Astrocyte (in vitro differentiated cells and primary cell): ENCODE measurements at regions not wholly inside any gene's neighbourhood (a gene's known extent, or its start where the extent isn't known, plus 50 kb on each side); places are given as distances from the start of the nearest gene placed in this dataset.

Experiments
- DNase-seq: peaks from one replicate; pipeline ENCODE4 v3.0.0-alpha.2; 2010; ENCODE audit warnings: low read depth
- FAIRE-seq: peaks from 2 replicates; lab custom pipeline; 2011; peaks lifted over from hg19 to GRCh38; lab: Jason Lieb, UNC
- H2AFZ ChIP-seq: 2 replicates; pipeline ENCODE4 v1.6.0; 2012; ENCODE audit warnings: low read depth, low read length, inconsistent platforms
- H3K27ac ChIP-seq: 2 replicates; pipeline ENCODE4 v1.5.1; 2011; ENCODE audit warnings: low read depth, low read length, inconsistent platforms
- H3K27me3 ChIP-seq: 2 replicates; pipeline ENCODE4 v1.6.0; 2011; ENCODE audit warnings: low read length, inconsistent platforms; ENCODE audit not compliant: insufficient read depth
- H3K36me3 ChIP-seq: 2 replicates; pipeline ENCODE4 v1.5.1; 2011; ENCODE audit warnings: low read length, inconsistent platforms; ENCODE audit not compliant: insufficient read depth
- H3K4me1 ChIP-seq: 2 replicates; pipeline ENCODE4 v1.5.1; 2011; ENCODE audit warnings: low read length, inconsistent platforms; ENCODE audit not compliant: insufficient read depth
- H3K4me2 ChIP-seq: 2 replicates; pipeline ENCODE4 v1.6.0; 2012; ENCODE audit warnings: low read length, inconsistent platforms
- H3K4me3 ChIP-seq: 2 replicates; pipeline ENCODE4 v1.5.1; 2011; ENCODE audit warnings: low read depth, mild to moderate bottlenecking, low read length, inconsistent platforms; ENCODE audit not compliant: insufficient read depth
- H3K79me2 ChIP-seq: 2 replicates; pipeline ENCODE4 v1.6.0; 2012; ENCODE audit warnings: mild to moderate bottlenecking, low read length, inconsistent platforms; ENCODE audit not compliant: insufficient read depth
- H3K9ac ChIP-seq: 2 replicates; pipeline ENCODE4 v1.6.0; 2012; ENCODE audit warnings: mild to moderate bottlenecking, low read length, inconsistent platforms
- H3K9me3 ChIP-seq: 2 replicates; pipeline ENCODE4 v1.5.1; 2012; ENCODE audit warnings: low read depth, mild to moderate bottlenecking, low read length, inconsistent platforms; ENCODE audit not compliant: insufficient read depth
- H4K20me1 ChIP-seq: 2 replicates; pipeline ENCODE4 v1.6.0; 2012; ENCODE audit warnings: low read length, inconsistent platforms; ENCODE audit not compliant: insufficient read depth
- H3K27ac Mint-ChIP-seq: one replicate; pipeline ENCODE4 v1.8.0; 2021; ENCODE audit warnings: mild to moderate bottlenecking, mixed read lengths; ENCODE audit not compliant: unreplicated experiment
- H3K27me3 Mint-ChIP-seq: one replicate; pipeline ENCODE4 v1.8.0; 2021; ENCODE audit warnings: low read depth, mixed read lengths; ENCODE audit not compliant: unreplicated experiment
- H3K36me3 Mint-ChIP-seq: one replicate; pipeline ENCODE4 v1.8.0; 2021; ENCODE audit warnings: low read depth, mixed read lengths; ENCODE audit not compliant: unreplicated experiment
- H3K4me1 Mint-ChIP-seq: one replicate; pipeline ENCODE4 v1.8.0; 2021; ENCODE audit warnings: low read depth, mixed read lengths; ENCODE audit not compliant: unreplicated experiment
- H3K4me3 Mint-ChIP-seq: one replicate; pipeline ENCODE4 v1.8.0; 2021; ENCODE audit warnings: mild to moderate bottlenecking, moderate library complexity, mixed read lengths; ENCODE audit not compliant: unreplicated experiment
- H3K9me3 Mint-ChIP-seq: one replicate; pipeline ENCODE4 v1.8.0; 2021; ENCODE audit warnings: mild to moderate bottlenecking, mixed read lengths; ENCODE audit not compliant: unreplicated experiment
- CTCF ChIP-seq: IDR thresholded peaks from 2 replicates; pipeline ENCODE4 v1.5.1; 2011; ENCODE audit warnings: low read depth, mild to moderate bottlenecking, inconsistent platforms, low read length, moderate library complexity; ENCODE audit not compliant: insufficient read depth
- EZH2 ChIP-seq: IDR thresholded peaks from 2 replicates; pipeline ENCODE4 v1.6.1; 2012; ENCODE audit warnings: mild to moderate bottlenecking, low read length, inconsistent platforms; ENCODE audit not compliant: insufficient read depth

- Mint-ChIP-seq H3K4me3 (no peak overlapping the region), H3K27ac (no peak overlapping the region), H3K9me3 (peaks cover 2% of the 10 kb centered on the region), H3K4me1 (no peaks in the 10 kb centered on the region), H3K27me3 (no peaks in the 10 kb centered on the region), H3K36me3 (no peaks in the 10 kb centered on the region)
- Histone ChIP-seq H3K79me2 (no peaks in the 10 kb centered on the region), H3K9ac (no peak overlapping the region), H3K4me2 (no peak overlapping the region), H3K4me1 (no peaks in the 10 kb centered on the region), H3K27me3 (peaks cover 3% of the 10 kb centered on the region), H3K9me3 (no peaks in the 10 kb centered on the region), H3K36me3 (no peaks in the 10 kb centered on the region), H2AFZ (no peak overlapping the region), H3K27ac (no peak overlapping the region), H4K20me1 (no peaks in the 10 kb centered on the region), H3K4me3 (no peak overlapping the region)
- FAIRE-seq (no peak), DNase-seq (no peak)
- TF ChIP-seq EZH2 (no peak), CTCF (no peak)
Observed at GRCh38 chr12:126903027-126903876, 1363.7 kb upstream of the TMEM132C start.

GRCh38 chr12:126905752-126906151, 1361.2 kb upstream of the TMEM132C start:
- H3K9me3 ChIP-seq, result no peaks in the 10 kb centered on the region
- H3K4me2 ChIP-seq, result no peak overlapping the region
- DNase-seq (no peak), FAIRE-seq (no peak)
- H3K9me3 Mint-ChIP-seq, result peaks cover 2% of the 10 kb centered on the region
- no peak overlapping the region for H3K4me3 ChIP-seq
- H3K4me1 ChIP-seq, result no peaks in the 10 kb centered on the region
- H3K27ac ChIP-seq, result no peak overlapping the region
- no peaks in the 10 kb centered on the region for H3K36me3 Mint-ChIP-seq
- no peaks in the 10 kb centered on the region for H4K20me1 ChIP-seq
- TF ChIP-seq EZH2 (no peak), CTCF (no peak)
- H3K9ac ChIP-seq, result no peak overlapping the region
- H3K79me2 ChIP-seq, result no peaks in the 10 kb centered on the region
- H3K36me3 ChIP-seq, result no peaks in the 10 kb centered on the region
- H2AFZ ChIP-seq, result no peak overlapping the region
- no peaks in the 10 kb centered on the region for H3K4me1 Mint-ChIP-seq
- H3K4me3 Mint-ChIP-seq, result no peak overlapping the region
- no peak overlapping the region for H3K27ac Mint-ChIP-seq
- H3K27me3 Mint-ChIP-seq, result no peaks in the 10 kb centered on the region
- no peaks in the 10 kb centered on the region for H3K27me3 ChIP-seq
